Lower leg skin (tissue), 4 donors: ENCODE measurements at regions not wholly inside any gene's neighbourhood (a gene's known extent, or its start where the extent isn't known, plus 50 kb on each side); places are given as distances from the start of the nearest gene placed in this dataset.

Experiments used
- DNase-seq, 2 donors: peaks; one replicate each; pipeline ENCODE4 v3.0.0-alpha.2; 2019; ENCODE audit warnings: low spot score in 2 of 2
- H3K4me3 ChIP-seq: fragments of 200-600 bp; sonication (generic); 2 replicates; pipeline ENCODE4 v1.5.1; 2017; ENCODE audit warnings: mild to moderate bottlenecking, low read depth; ENCODE audit not compliant: poor library complexity, severe bottlenecking
- CTCF ChIP-seq, 3 donors: fragments of 450-650 bp; IDR thresholded peaks; one replicate each; pipeline ENCODE4 v1.5.1; 2016; ENCODE audit warnings: antibody characterized with exemption in 3 of 3, mild to moderate bottlenecking in 3 of 3, moderate library complexity in 2 of 3
- POLR2A ChIP-seq, 2 donors: fragments of 450-650 bp; IDR thresholded peaks; one replicate each; pipeline ENCODE4 v1.6.1; 2016 to 2017; ENCODE audit warnings: antibody characterized with exemption in 2 of 2, mild to moderate bottlenecking in 1 of 2, moderate library complexity in 1 of 2
- WGBS, 2 donors: methylation state at CpG; one replicate each; pipeline ENCODE4 v1.1.5; 2018; 5-methylcytosine and 5-hydroxymethylcytosine counted together
- intact Hi-C: fragments of 100-400 bp; cut with DNase I; formaldehyde crosslinking; loops from one replicate; pipeline ENCODE4 v1.15.0; 2023; ENCODE audit warnings: low total_unique reads

- no peak for TF ChIP-seq POLR2A (IDR thresholded peaks at IDR 0.05)
- intact Hi-C loops, result no loop called here
- WGBS, 2 donors, result 60 to 63% methylated on average over 5 of the region's 5 CpGs
- H3K4me3 ChIP-seq, result no peak overlapping the region
- no peak for DNase-seq
These were observed 245.2 kb downstream of the CDCA7 start for GRCh38 chr2:173599821-173600359.

GRCh38 chr2:173602153-173602795 lies 247.6 kb downstream of the CDCA7 start:
- no peak for DNase-seq
- no peak overlapping the region for H3K4me3 ChIP-seq
- 92 to 94% methylated on average over 6 of the region's 6 CpGs for WGBS, 2 donors
- no peak for TF ChIP-seq POLR2A (IDR thresholded peaks at IDR 0.05)
- no peak for TF ChIP-seq CTCF (IDR thresholded peaks at IDR 0.05)
- intact Hi-C loops, result no loop called here

GRCh38 chr2:173605994-173606393 lies 251.3 kb downstream of the CDCA7 start:
- 43 to 47% methylated on average over 1 of the region's 1 CpG for WGBS, 2 donors
- TF ChIP-seq POLR2A (IDR thresholded peaks at IDR 0.05), result no peak
- TF ChIP-seq CTCF (IDR thresholded peaks at IDR 0.05), result no peak
- no peak overlapping the region for H3K4me3 ChIP-seq
- intact Hi-C loops, result no loop called here
- DNase-seq, result no peak

- intact Hi-C loops, result no loop called here
- WGBS, 2 donors, result 80 to 83% methylated on average over 5 of the region's 5 CpGs
- no peak overlapping the region for H3K4me3 ChIP-seq
- TF ChIP-seq POLR2A (IDR thresholded peaks at IDR 0.05) (no peak), CTCF (IDR thresholded peaks at IDR 0.05) (no peak)
- DNase-seq, result no peak
These were observed 252.1 kb downstream of the CDCA7 start for GRCh38 chr2:173606619-173607248.

GRCh38 chr2:173607606-173608311 lies 253.1 kb downstream of the CDCA7 start:
- no peak for TF ChIP-seq POLR2A (IDR thresholded peaks at IDR 0.05)
- TF ChIP-seq CTCF (IDR thresholded peaks at IDR 0.05), result no peak
- 54 to 60% methylated on average over 7 of the region's 7 CpGs for WGBS, 2 donors
- intact Hi-C loops, result no loop called here
- H3K4me3 ChIP-seq, result no peak overlapping the region
- no peak for DNase-seq

- intact Hi-C loops, result no loop called here
- WGBS, 2 donors, result 63 to 67% methylated on average over 5 of the region's 5 CpGs
- no peak overlapping the region for H3K4me3 ChIP-seq
- TF ChIP-seq POLR2A (IDR thresholded peaks at IDR 0.05) (no peak), CTCF (IDR thresholded peaks at IDR 0.05) (no peak)
- DNase-seq, result no peak
These were observed 256.4 kb downstream of the CDCA7 start for GRCh38 chr2:173611121-173611520.
